ENCODE measurements at regions not wholly inside any gene's neighbourhood (a gene's known extent, or its start where the extent isn't known, plus 50 kb on each side); places are given as distances from the start of the nearest gene placed in this dataset.
A peak's percentile ranks its signal among the peaks of the same experiment; 100 is the strongest.
"Not testable (repeated sequence)": the region's sequence is repeated elsewhere in the genome, so short reads cannot be mapped to it uniquely, and the experiment has no call there.

GRCh38 chr10:34908481-34908880 lies 93.4 kb upstream of the PARD3 start:
- DNase-seq = no peak

GRCh38 chr10:34907743-34908430 lies 92.8 kb upstream of the PARD3 start:
- no peak for DNase-seq

- DNase-seq = peak; percentile 53 to 54
These were observed 91.2 kb upstream of the PARD3 start for GRCh38 chr10:34906067-34906965.

GRCh38 chr10:34905200-34905927 lies 90.3 kb upstream of the PARD3 start:
- no peak for DNase-seq

GRCh38 chr10:34904191-34904590 lies 89.1 kb upstream of the PARD3 start:
- DNase-seq = no peak

- DNase-seq = no peak
These were observed 84.1 kb upstream of the PARD3 start for GRCh38 chr10:34899161-34899560.

- DNase-seq = no peak
These were observed 80.9 kb upstream of the PARD3 start for GRCh38 chr10:34895977-34896376.

- not testable (repeated sequence) for DNase-seq
These were observed 80.0 kb upstream of the PARD3 start for GRCh38 chr10:34895046-34895445.

- DNase-seq = not testable (repeated sequence)
These were observed 77.4 kb upstream of the PARD3 start for GRCh38 chr10:34892521-34892920.

GRCh38 chr10:34890939-34891338 lies 75.8 kb upstream of the PARD3 start:
- DNase-seq = no peak

- DNase-seq = no peak
These were observed 74.1 kb upstream of the PARD3 start for GRCh38 chr10:34889004-34889869.

- no peak for DNase-seq
These were observed 72.0 kb upstream of the PARD3 start for GRCh38 chr10:34886906-34887642.

GRCh38 chr10:34885898-34886297 lies 70.8 kb upstream of the PARD3 start:
- no peak for DNase-seq

GRCh38 chr10:34885011-34885410 lies 69.9 kb upstream of the PARD3 start:
- DNase-seq = no peak

GRCh38 chr10:34884272-34884952 lies 69.3 kb upstream of the PARD3 start:
- peak in 1 of 2 donors; percentile 10 for DNase-seq

GRCh38 chr10:34880817-34881216 lies 65.7 kb upstream of the PARD3 start:
- no peak for DNase-seq

- not testable (repeated sequence) for DNase-seq
These were observed 63.6 kb upstream of the PARD3 start for GRCh38 chr10:34878651-34879050.

- DNase-seq = no peak
These were observed 60.0 kb upstream of the PARD3 start for GRCh38 chr10:34875061-34875460.

GRCh38 chr10:34872820-34873219 lies 57.7 kb upstream of the PARD3 start:
- no peak for DNase-seq
